ENCODE measurements at regions not wholly inside any gene's neighbourhood (a gene's known extent, or its start where the extent isn't known, plus 50 kb on each side); places are given as distances from the start of the nearest gene placed in this dataset.

- Histone ChIP-seq H3K27ac (no peak overlapping the region), H3K4me3 (no peak overlapping the region), H3K36me3 (ENCODE audit: insufficient read depth, low read length) (no peaks in the 10 kb centered on the region), H3K9me3 (ENCODE audit: low read depth, low read length) (no peaks in the 10 kb centered on the region), H3K9ac (ENCODE audit: insufficient read length) (no peak overlapping the region)
- DNase-seq (ENCODE audit: low read depth, low spot score), result no peak
- TF ChIP-seq POLR2AphosphoS5 (IDR thresholded peaks at IDR 0.05; ENCODE audit: borderline replicate concordance, low read depth, low read length), result no peak
- TF ChIP-seq EZH2 (IDR thresholded peaks at IDR 0.05), result no peak
- TF ChIP-seq FOXP2 (optimal IDR thresholded peaks at IDR 0.05; ENCODE audit: control extremely low read depth, extremely low read length, insufficient read depth), result no peak
Observed at GRCh38 chr13:84433024-84433423, 550.8 kb upstream of the SLITRK1 start.

DNA sequence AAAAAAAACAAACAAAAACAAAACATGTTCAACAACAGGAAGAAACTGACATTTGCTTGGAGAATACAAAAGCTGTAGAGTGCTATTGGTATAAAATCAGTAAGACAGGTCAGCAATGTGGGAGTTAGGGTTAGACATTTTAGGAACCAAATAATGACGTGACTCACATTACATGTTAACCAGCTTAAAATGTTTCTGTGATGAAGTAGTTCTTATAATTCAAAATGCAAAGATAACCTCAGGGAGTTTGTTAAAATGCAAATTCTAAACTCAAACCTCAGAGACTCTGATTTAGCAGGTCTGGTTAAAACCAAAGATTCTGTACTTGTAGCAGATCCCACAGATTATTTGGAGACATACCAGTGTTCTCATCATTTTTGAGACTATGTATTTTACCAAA, 549.4 kb upstream of the SLITRK1 start:
- H3K9ac ChIP-seq (ENCODE audit: insufficient read length), result no peak overlapping the region
- no peaks in the 10 kb centered on the region for H3K9me3 ChIP-seq (ENCODE audit: low read depth, low read length)
- H3K27ac ChIP-seq, result no peak overlapping the region
- TF ChIP-seq POLR2AphosphoS5 (IDR thresholded peaks at IDR 0.05; ENCODE audit: borderline replicate concordance, low read depth, low read length) (no peak), FOXP2 (optimal IDR thresholded peaks at IDR 0.05; ENCODE audit: control extremely low read depth, extremely low read length, insufficient read depth) (no peak), EZH2 (IDR thresholded peaks at IDR 0.05) (no peak)
- DNase-seq (ENCODE audit: low read depth, low spot score), result no peak
- H3K36me3 ChIP-seq (ENCODE audit: insufficient read depth, low read length), result no peaks in the 10 kb centered on the region
- no peak overlapping the region for H3K4me3 ChIP-seq

GRCh38 chr13:84430446-84430845, 548.2 kb upstream of the SLITRK1 start:
- no peak overlapping the region for H3K4me3 ChIP-seq
- H3K36me3 ChIP-seq (ENCODE audit: insufficient read depth, low read length), result no peaks in the 10 kb centered on the region
- no peak for DNase-seq (ENCODE audit: low read depth, low spot score)
- TF ChIP-seq POLR2AphosphoS5 (IDR thresholded peaks at IDR 0.05; ENCODE audit: borderline replicate concordance, low read depth, low read length) (no peak), EZH2 (IDR thresholded peaks at IDR 0.05) (no peak), FOXP2 (optimal IDR thresholded peaks at IDR 0.05; ENCODE audit: control extremely low read depth, extremely low read length, insufficient read depth) (no peak)
- H3K27ac ChIP-seq, result no peak overlapping the region
- H3K9me3 ChIP-seq (ENCODE audit: low read depth, low read length), result no peaks in the 10 kb centered on the region
- no peak overlapping the region for H3K9ac ChIP-seq (ENCODE audit: insufficient read length)

- TF ChIP-seq EZH2 (IDR thresholded peaks at IDR 0.05) (no peak), POLR2AphosphoS5 (IDR thresholded peaks at IDR 0.05; ENCODE audit: borderline replicate concordance, low read depth, low read length) (no peak), FOXP2 (optimal IDR thresholded peaks at IDR 0.05; ENCODE audit: control extremely low read depth, extremely low read length, insufficient read depth) (no peak)
- no peak overlapping the region for H3K27ac ChIP-seq
- no peaks in the 10 kb centered on the region for H3K9me3 ChIP-seq (ENCODE audit: low read depth, low read length)
- H3K4me3 ChIP-seq, result no peak overlapping the region
- no peaks in the 10 kb centered on the region for H3K36me3 ChIP-seq (ENCODE audit: insufficient read depth, low read length)
- no peak for DNase-seq (ENCODE audit: low read depth, low spot score)
- no peak overlapping the region for H3K9ac ChIP-seq (ENCODE audit: insufficient read length)
Observed at GRCh38 chr13:84430015-84430414, 547.7 kb upstream of the SLITRK1 start.

GRCh38 chr13:84418041-84418440, 535.8 kb upstream of the SLITRK1 start:
- Histone ChIP-seq H3K9ac (ENCODE audit: insufficient read length) (no peak overlapping the region), H3K36me3 (ENCODE audit: insufficient read depth, low read length) (no peaks in the 10 kb centered on the region), H3K4me3 (no peak overlapping the region), H3K27ac (no peak overlapping the region), H3K9me3 (ENCODE audit: low read depth, low read length) (no peaks in the 10 kb centered on the region)
- DNase-seq (ENCODE audit: low read depth, low spot score), result no peak
- TF ChIP-seq EZH2 (IDR thresholded peaks at IDR 0.05) (no peak), FOXP2 (optimal IDR thresholded peaks at IDR 0.05; ENCODE audit: control extremely low read depth, extremely low read length, insufficient read depth) (no peak), POLR2AphosphoS5 (IDR thresholded peaks at IDR 0.05; ENCODE audit: borderline replicate concordance, low read depth, low read length) (no peak)

DNA sequence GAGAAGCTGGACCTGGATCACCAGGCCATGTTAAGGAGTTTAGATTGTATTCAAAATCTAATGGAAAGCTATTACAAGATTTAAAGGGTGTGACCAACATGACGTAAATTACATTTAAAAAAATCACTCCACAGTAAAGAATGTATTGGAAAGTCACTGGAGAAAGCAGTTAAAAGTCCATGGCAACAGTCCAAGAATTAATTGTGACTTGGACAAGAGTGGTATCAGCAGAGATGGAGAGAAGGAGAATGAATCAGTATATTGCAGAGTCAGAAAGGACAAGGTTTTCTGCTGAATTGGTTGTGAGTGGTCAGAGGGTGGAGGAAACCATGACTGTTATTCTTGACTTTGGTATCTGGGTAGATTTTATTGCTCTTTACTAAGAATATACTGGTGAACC, 535.1 kb upstream of the SLITRK1 start:
- H3K27ac ChIP-seq, result no peak overlapping the region
- no peak for DNase-seq (ENCODE audit: low read depth, low spot score)
- H3K36me3 ChIP-seq (ENCODE audit: insufficient read depth, low read length), result no peaks in the 10 kb centered on the region
- no peaks in the 10 kb centered on the region for H3K9me3 ChIP-seq (ENCODE audit: low read depth, low read length)
- H3K9ac ChIP-seq (ENCODE audit: insufficient read length), result no peak overlapping the region
- TF ChIP-seq EZH2 (IDR thresholded peaks at IDR 0.05), result no peak
- TF ChIP-seq FOXP2 (optimal IDR thresholded peaks at IDR 0.05; ENCODE audit: control extremely low read depth, extremely low read length, insufficient read depth), result no peak
- no peak for TF ChIP-seq POLR2AphosphoS5 (IDR thresholded peaks at IDR 0.05; ENCODE audit: borderline replicate concordance, low read depth, low read length)
- H3K4me3 ChIP-seq, result no peak overlapping the region

DNA sequence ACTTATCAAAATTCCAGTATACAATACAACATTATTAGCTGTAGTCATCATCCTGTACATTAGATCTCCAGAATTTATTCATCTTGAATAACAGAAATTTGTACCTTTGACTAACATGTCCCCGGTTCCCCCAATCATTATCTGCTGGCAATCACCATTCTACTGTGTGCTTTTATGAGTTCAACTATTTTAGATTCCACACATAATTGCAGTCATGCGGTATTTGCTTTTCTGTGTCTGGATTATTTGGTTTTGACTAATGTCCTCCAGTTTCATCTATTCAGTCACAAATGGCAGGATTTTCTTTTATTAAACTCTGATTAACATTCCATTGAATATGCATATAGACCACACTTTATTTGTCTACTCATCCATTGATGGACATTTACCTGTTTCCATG, 530.7 kb upstream of the SLITRK1 start:
- H3K27ac ChIP-seq, result no peak overlapping the region
- no peaks in the 10 kb centered on the region for H3K36me3 ChIP-seq (ENCODE audit: insufficient read depth, low read length)
- no peak for DNase-seq (ENCODE audit: low read depth, low spot score)
- H3K9me3 ChIP-seq (ENCODE audit: low read depth, low read length), result no peaks in the 10 kb centered on the region
- TF ChIP-seq POLR2AphosphoS5 (IDR thresholded peaks at IDR 0.05; ENCODE audit: borderline replicate concordance, low read depth, low read length) (no peak), FOXP2 (optimal IDR thresholded peaks at IDR 0.05; ENCODE audit: control extremely low read depth, extremely low read length, insufficient read depth) (no peak), EZH2 (IDR thresholded peaks at IDR 0.05) (no peak)
- no peak overlapping the region for H3K9ac ChIP-seq (ENCODE audit: insufficient read length)
- H3K4me3 ChIP-seq, result no peak overlapping the region

DNA sequence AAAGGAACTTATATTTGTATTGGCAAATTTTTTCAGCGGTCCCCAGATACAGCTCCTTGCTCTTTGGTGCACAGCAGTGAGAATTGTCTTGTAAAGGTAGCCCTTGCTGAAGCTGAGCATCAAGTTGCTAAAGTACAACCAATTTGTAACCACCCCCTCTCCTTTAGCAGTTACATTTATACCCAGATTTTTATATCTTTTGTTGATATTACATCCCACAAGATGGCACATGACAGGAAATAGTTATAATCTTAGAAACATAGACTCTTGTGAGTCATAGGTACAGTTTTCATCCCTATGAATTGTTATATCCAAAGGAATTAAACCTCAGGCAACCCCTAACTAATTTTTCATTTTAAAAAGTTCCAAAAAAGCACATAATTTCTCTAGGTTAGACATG, 523.0 kb upstream of the SLITRK1 start:
- H3K9ac ChIP-seq (ENCODE audit: insufficient read length), result no peak overlapping the region
- no peaks in the 10 kb centered on the region for H3K36me3 ChIP-seq (ENCODE audit: insufficient read depth, low read length)
- H3K9me3 ChIP-seq (ENCODE audit: low read depth, low read length), result no peaks in the 10 kb centered on the region
- TF ChIP-seq FOXP2 (optimal IDR thresholded peaks at IDR 0.05; ENCODE audit: control extremely low read depth, extremely low read length, insufficient read depth), result no peak
- no peak for TF ChIP-seq POLR2AphosphoS5 (IDR thresholded peaks at IDR 0.05; ENCODE audit: borderline replicate concordance, low read depth, low read length)
- no peak for TF ChIP-seq EZH2 (IDR thresholded peaks at IDR 0.05)
- H3K27ac ChIP-seq, result no peak overlapping the region
- H3K4me3 ChIP-seq, result no peak overlapping the region
- DNase-seq (ENCODE audit: low read depth, low spot score), result no peak

- Histone ChIP-seq H3K9me3 (ENCODE audit: low read depth, low read length) (no peaks in the 10 kb centered on the region), H3K27ac (no peak overlapping the region), H3K9ac (ENCODE audit: insufficient read length) (no peak overlapping the region), H3K36me3 (ENCODE audit: insufficient read depth, low read length) (no peaks in the 10 kb centered on the region), H3K4me3 (no peak overlapping the region)
- no peak for DNase-seq (ENCODE audit: low read depth, low spot score)
- TF ChIP-seq POLR2AphosphoS5 (IDR thresholded peaks at IDR 0.05; ENCODE audit: borderline replicate concordance, low read depth, low read length) (no peak), EZH2 (IDR thresholded peaks at IDR 0.05) (no peak), FOXP2 (optimal IDR thresholded peaks at IDR 0.05; ENCODE audit: control extremely low read depth, extremely low read length, insufficient read depth) (no peak)
Observed at GRCh38 chr13:84400706-84401105, 518.4 kb upstream of the SLITRK1 start.
